ENCODE measurements at regions not wholly inside any gene's neighbourhood (a gene's known extent, or its start where the extent isn't known, plus 50 kb on each side); places are given as distances from the start of the nearest gene placed in this dataset.

GRCh38 chr22:17318817-17319216 is 50.4 kb upstream of the CECR2 start:
- Histone ChIP-seq H3K9me3 (ENCODE audit: control insufficient read depth, low read length) (no peaks in the 10 kb centered on the region), H3K27me3 (ENCODE audit: control insufficient read depth, insufficient read depth, low read length, poor library complexity, severe bottlenecking) (no peaks in the 10 kb centered on the region), H3K4me1 (ENCODE audit: control insufficient read depth, insufficient read depth, low read length) (peaks cover 11% of the 10 kb centered on the region), H3K36me3 (ENCODE audit: control insufficient read depth, insufficient read depth, low read length) (no peaks in the 10 kb centered on the region), H3K27ac (ENCODE audit: insufficient read depth, low read depth, low read length, poor library complexity, severe bottlenecking) (no peak overlapping the region), H3K4me3 (ENCODE audit: insufficient read depth, low read depth, low read length) (no peak overlapping the region)
- 94 to 96% methylated on average over 3 of the region's 3 CpGs for WGBS, 2 experiments

GRCh38 chr22:17315310-17315709 is 54.0 kb upstream of the CECR2 start:
- WGBS, 2 experiments: 90 to 94% methylated on average over 7 of the region's 7 CpGs
- Histone ChIP-seq H3K27ac (ENCODE audit: insufficient read depth, low read depth, low read length, poor library complexity, severe bottlenecking) (no peak overlapping the region), H3K4me1 (ENCODE audit: control insufficient read depth, insufficient read depth, low read length) (peaks cover 11% of the 10 kb centered on the region), H3K36me3 (ENCODE audit: control insufficient read depth, insufficient read depth, low read length) (no peaks in the 10 kb centered on the region), H3K27me3 (ENCODE audit: control insufficient read depth, insufficient read depth, low read length, poor library complexity, severe bottlenecking) (no peaks in the 10 kb centered on the region), H3K4me3 (ENCODE audit: insufficient read depth, low read depth, low read length) (no peak overlapping the region), H3K9me3 (ENCODE audit: control insufficient read depth, low read length) (no peaks in the 10 kb centered on the region)

- Histone ChIP-seq H3K4me3 (ENCODE audit: insufficient read depth, low read depth, low read length) (no peak overlapping the region), H3K9me3 (ENCODE audit: control insufficient read depth, low read length) (no peaks in the 10 kb centered on the region), H3K36me3 (ENCODE audit: control insufficient read depth, insufficient read depth, low read length) (no peaks in the 10 kb centered on the region), H3K4me1 (ENCODE audit: control insufficient read depth, insufficient read depth, low read length) (peaks cover 3% of the 10 kb centered on the region), H3K27me3 (ENCODE audit: control insufficient read depth, insufficient read depth, low read length, poor library complexity, severe bottlenecking) (no peaks in the 10 kb centered on the region), H3K27ac (ENCODE audit: insufficient read depth, low read depth, low read length, poor library complexity, severe bottlenecking) (no peak overlapping the region)
- 94 to 95% methylated on average over 9 of the region's 9 CpGs for WGBS, 2 experiments
Observed at GRCh38 chr22:17314487-17314886, 54.8 kb upstream of the CECR2 start.

- no peak overlapping the region for H3K4me3 ChIP-seq (ENCODE audit: insufficient read depth, low read depth, low read length)
- H3K27ac ChIP-seq (ENCODE audit: insufficient read depth, low read depth, low read length, poor library complexity, severe bottlenecking): no peak overlapping the region
- no peaks in the 10 kb centered on the region for H3K4me1 ChIP-seq (ENCODE audit: control insufficient read depth, insufficient read depth, low read length)
- H3K36me3 ChIP-seq (ENCODE audit: control insufficient read depth, insufficient read depth, low read length): no peaks in the 10 kb centered on the region
- no peaks in the 10 kb centered on the region for H3K9me3 ChIP-seq (ENCODE audit: control insufficient read depth, low read length)
- WGBS, 2 experiments: 90 to 92% methylated on average over 14 of the region's 14 CpGs
- H3K27me3 ChIP-seq (ENCODE audit: control insufficient read depth, insufficient read depth, low read length, poor library complexity, severe bottlenecking): no peaks in the 10 kb centered on the region
Observed at GRCh38 chr22:17313626-17314025, 55.6 kb upstream of the CECR2 start.

- 82 to 86% methylated on average over 9 of the region's 9 CpGs for WGBS, 2 experiments
- Histone ChIP-seq H3K4me3 (ENCODE audit: insufficient read depth, low read depth, low read length) (no peak overlapping the region), H3K9me3 (ENCODE audit: control insufficient read depth, low read length) (no peaks in the 10 kb centered on the region), H3K36me3 (ENCODE audit: control insufficient read depth, insufficient read depth, low read length) (no peaks in the 10 kb centered on the region), H3K27ac (ENCODE audit: insufficient read depth, low read depth, low read length, poor library complexity, severe bottlenecking) (no peak overlapping the region), H3K27me3 (ENCODE audit: control insufficient read depth, insufficient read depth, low read length, poor library complexity, severe bottlenecking) (no peaks in the 10 kb centered on the region), H3K4me1 (ENCODE audit: control insufficient read depth, insufficient read depth, low read length) (no peaks in the 10 kb centered on the region)
Observed at GRCh38 chr22:17307566-17307965, 61.7 kb upstream of the CECR2 start.

- H3K36me3 ChIP-seq (ENCODE audit: control insufficient read depth, insufficient read depth, low read length): no peaks in the 10 kb centered on the region
- H3K4me1 ChIP-seq (ENCODE audit: control insufficient read depth, insufficient read depth, low read length): no peaks in the 10 kb centered on the region
- WGBS, 2 experiments: 97 to 98% methylated on average over 5 of the region's 5 CpGs
- no peak overlapping the region for H3K4me3 ChIP-seq (ENCODE audit: insufficient read depth, low read depth, low read length)
- no peaks in the 10 kb centered on the region for H3K27me3 ChIP-seq (ENCODE audit: control insufficient read depth, insufficient read depth, low read length, poor library complexity, severe bottlenecking)
- H3K9me3 ChIP-seq (ENCODE audit: control insufficient read depth, low read length): no peaks in the 10 kb centered on the region
- no peak overlapping the region for H3K27ac ChIP-seq (ENCODE audit: insufficient read depth, low read depth, low read length, poor library complexity, severe bottlenecking)
Observed at GRCh38 chr22:17305076-17305475, 64.2 kb upstream of the CECR2 start.

- H3K27me3 ChIP-seq (ENCODE audit: control insufficient read depth, insufficient read depth, low read length, poor library complexity, severe bottlenecking): no peaks in the 10 kb centered on the region
- WGBS, 2 experiments: 90 to 92% methylated on average over 21 of the region's 21 CpGs
- H3K27ac ChIP-seq (ENCODE audit: insufficient read depth, low read depth, low read length, poor library complexity, severe bottlenecking): no peak overlapping the region
- H3K36me3 ChIP-seq (ENCODE audit: control insufficient read depth, insufficient read depth, low read length): no peaks in the 10 kb centered on the region
- H3K4me3 ChIP-seq (ENCODE audit: insufficient read depth, low read depth, low read length): no peak overlapping the region
- no peaks in the 10 kb centered on the region for H3K9me3 ChIP-seq (ENCODE audit: control insufficient read depth, low read length)
- H3K4me1 ChIP-seq (ENCODE audit: control insufficient read depth, insufficient read depth, low read length): no peaks in the 10 kb centered on the region
Observed at GRCh38 chr22:17303840-17304779, 65.2 kb upstream of the CECR2 start.

- no peak overlapping the region for H3K27ac ChIP-seq (ENCODE audit: insufficient read depth, low read depth, low read length, poor library complexity, severe bottlenecking)
- no peaks in the 10 kb centered on the region for H3K36me3 ChIP-seq (ENCODE audit: control insufficient read depth, insufficient read depth, low read length)
- WGBS, 2 experiments: 95 to 96% methylated on average over 15 of the region's 15 CpGs
- no peaks in the 10 kb centered on the region for H3K27me3 ChIP-seq (ENCODE audit: control insufficient read depth, insufficient read depth, low read length, poor library complexity, severe bottlenecking)
- H3K9me3 ChIP-seq (ENCODE audit: control insufficient read depth, low read length): no peaks in the 10 kb centered on the region
- no peaks in the 10 kb centered on the region for H3K4me1 ChIP-seq (ENCODE audit: control insufficient read depth, insufficient read depth, low read length)
- H3K4me3 ChIP-seq (ENCODE audit: insufficient read depth, low read depth, low read length): no peak overlapping the region
Observed at GRCh38 chr22:17303441-17303839, 65.8 kb upstream of the CECR2 start.

GRCh38 chr22:17302616-17303015 is 66.6 kb upstream of the CECR2 start:
- Histone ChIP-seq H3K27me3 (ENCODE audit: control insufficient read depth, insufficient read depth, low read length, poor library complexity, severe bottlenecking) (no peaks in the 10 kb centered on the region), H3K27ac (ENCODE audit: insufficient read depth, low read depth, low read length, poor library complexity, severe bottlenecking) (no peak overlapping the region), H3K4me1 (ENCODE audit: control insufficient read depth, insufficient read depth, low read length) (no peaks in the 10 kb centered on the region), H3K4me3 (ENCODE audit: insufficient read depth, low read depth, low read length) (no peak overlapping the region), H3K36me3 (ENCODE audit: control insufficient read depth, insufficient read depth, low read length) (no peaks in the 10 kb centered on the region), H3K9me3 (ENCODE audit: control insufficient read depth, low read length) (no peaks in the 10 kb centered on the region)
- 89 to 96% methylated on average over 1 of the region's 1 CpG for WGBS, 2 experiments

GRCh38 chr22:17300926-17301325 is 68.3 kb upstream of the CECR2 start:
- Histone ChIP-seq H3K9me3 (ENCODE audit: control insufficient read depth, low read length) (no peaks in the 10 kb centered on the region), H3K27ac (ENCODE audit: insufficient read depth, low read depth, low read length, poor library complexity, severe bottlenecking) (no peak overlapping the region), H3K36me3 (ENCODE audit: control insufficient read depth, insufficient read depth, low read length) (no peaks in the 10 kb centered on the region), H3K27me3 (ENCODE audit: control insufficient read depth, insufficient read depth, low read length, poor library complexity, severe bottlenecking) (no peaks in the 10 kb centered on the region), H3K4me3 (ENCODE audit: insufficient read depth, low read depth, low read length) (no peak overlapping the region), H3K4me1 (ENCODE audit: control insufficient read depth, insufficient read depth, low read length) (no peaks in the 10 kb centered on the region)
- WGBS, 2 experiments: 90 to 94% methylated on average over 2 of the region's 2 CpGs

Data from ectodermal cell (in vitro differentiated cells).